ENCODE measurements at regions not wholly inside any gene's neighbourhood (a gene's known extent, or its start where the extent isn't known, plus 50 kb on each side); places are given as distances from the start of the nearest gene placed in this dataset.
"Not testable (repeated sequence)": the region's sequence is repeated elsewhere in the genome, so short reads cannot be mapped to it uniquely, and the experiment has no call there.

GRCh38 chr11:90310210-90310609 lies 87.4 kb upstream of the CHORDC1 start:
- Mint-ChIP-seq H3K9me3 (peaks cover 0 to 6% (median 0%) of the 10 kb centered on the region in 5 donors), H3K27me3 (peaks cover 0 to 2% of the 10 kb centered on the region in 2 donors)
- CTCF ChIA-PET: no interaction called here

GRCh38 chr11:90309693-90310092 lies 86.8 kb upstream of the CHORDC1 start:
- Mint-ChIP-seq H3K4me3 (no peak overlapping the region), H3K27ac (no peak overlapping the region), H3K4me1 (no peaks in the 10 kb centered on the region), H3K36me3 (no peaks in the 10 kb centered on the region), H3K27me3 (peaks cover 0 to 2% of the 10 kb centered on the region in 2 donors), H3K9me3 (peaks cover 0 to 6% (median 0%) of the 10 kb centered on the region in 5 donors)
- Histone ChIP-seq H3K9me3 (ENCODE audit: low read length) (no peaks in the 10 kb centered on the region), H3K27ac (ENCODE audit: low read depth, low read length) (no peak overlapping the region), H3K27me3 (ENCODE audit: insufficient read depth, low read length, poor library complexity, severe bottlenecking) (no peaks in the 10 kb centered on the region), H3K36me3 (ENCODE audit: insufficient read depth, low read length) (no peaks in the 10 kb centered on the region), H3K4me3 (ENCODE audit: low read length) (no peak overlapping the region), H3K4me1 (ENCODE audit: insufficient read depth, low read length) (no peaks in the 10 kb centered on the region)
- ChIA-PET CTCF (no interaction called here), POLR2A (no interaction called here)
- no peak for DNase-seq

More at GRCh38 chr11:90310210-90310609, 87.4 kb upstream of the CHORDC1 start:
- DNase-seq: no peak
- no peaks in the 10 kb centered on the region for H3K4me1 ChIP-seq (ENCODE audit: insufficient read depth, low read length)
- no peaks in the 10 kb centered on the region for H3K9me3 ChIP-seq (ENCODE audit: low read length)
- no peak overlapping the region for H3K4me3 ChIP-seq (ENCODE audit: low read length)
- H3K27ac Mint-ChIP-seq: no peak overlapping the region
- no peak overlapping the region for H3K4me3 Mint-ChIP-seq
- no peaks in the 10 kb centered on the region for H3K4me1 Mint-ChIP-seq
- no peaks in the 10 kb centered on the region for H3K27me3 ChIP-seq (ENCODE audit: insufficient read depth, low read length, poor library complexity, severe bottlenecking)
- H3K27ac ChIP-seq (ENCODE audit: low read depth, low read length): no peak overlapping the region
- H3K36me3 ChIP-seq (ENCODE audit: insufficient read depth, low read length): no peaks in the 10 kb centered on the region
- POLR2A ChIA-PET: no interaction called here
- H3K36me3 Mint-ChIP-seq: no peaks in the 10 kb centered on the region

GRCh38 chr11:90294526-90294925 lies 71.7 kb upstream of the CHORDC1 start:
- Mint-ChIP-seq H3K27me3 (peaks cover 1 to 9% of the 10 kb centered on the region in 2 donors), H3K36me3 (no peaks in the 10 kb centered on the region), H3K27ac (no peak overlapping the region), H3K9me3 (peaks cover 0 to 6% (median 0%) of the 10 kb centered on the region in 5 donors), H3K4me3 (no peak overlapping the region), H3K4me1 (no peaks in the 10 kb centered on the region)
- no peaks in the 10 kb centered on the region for H3K9me3 ChIP-seq (ENCODE audit: low read length)
- no peaks in the 10 kb centered on the region for H3K4me1 ChIP-seq (ENCODE audit: insufficient read depth, low read length)
- no peak for DNase-seq
- CTCF ChIA-PET: no interaction called here
- POLR2A ChIA-PET: no interaction called here
- no peaks in the 10 kb centered on the region for H3K36me3 ChIP-seq (ENCODE audit: insufficient read depth, low read length)
- H3K4me3 ChIP-seq (ENCODE audit: low read length): no peak overlapping the region
- H3K27ac ChIP-seq (ENCODE audit: low read depth, low read length): no peak overlapping the region
- no peaks in the 10 kb centered on the region for H3K27me3 ChIP-seq (ENCODE audit: insufficient read depth, low read length, poor library complexity, severe bottlenecking)

GRCh38 chr11:90294091-90294490 lies 71.2 kb upstream of the CHORDC1 start:
- DNase-seq: no peak
- H3K27me3 ChIP-seq (ENCODE audit: insufficient read depth, low read length, poor library complexity, severe bottlenecking): no peaks in the 10 kb centered on the region
- Mint-ChIP-seq H3K36me3 (no peaks in the 10 kb centered on the region), H3K4me3 (no peak overlapping the region), H3K27me3 (peaks cover 1 to 10% of the 10 kb centered on the region in 2 donors), H3K4me1 (no peaks in the 10 kb centered on the region), H3K9me3 (peaks cover 0 to 5% (median 0%) of the 10 kb centered on the region in 5 donors), H3K27ac (no peak overlapping the region)
- no peaks in the 10 kb centered on the region for H3K36me3 ChIP-seq (ENCODE audit: insufficient read depth, low read length)
- POLR2A ChIA-PET: no interaction called here
- H3K4me3 ChIP-seq (ENCODE audit: low read length): no peak overlapping the region
- CTCF ChIA-PET: no interaction called here
- H3K4me1 ChIP-seq (ENCODE audit: insufficient read depth, low read length): no peaks in the 10 kb centered on the region
- no peaks in the 10 kb centered on the region for H3K9me3 ChIP-seq (ENCODE audit: low read length)
- H3K27ac ChIP-seq (ENCODE audit: low read depth, low read length): no peak overlapping the region

- Mint-ChIP-seq H3K4me1 (no peaks in the 10 kb centered on the region), H3K27ac (no peak overlapping the region), H3K36me3 (no peaks in the 10 kb centered on the region), H3K27me3 (peaks cover 0 to 15% of the 10 kb centered on the region in 2 donors), H3K9me3 (peaks cover 0 to 3% (median 0%) of the 10 kb centered on the region in 5 donors), H3K4me3 (no peak overlapping the region)
- no peak for DNase-seq
- H3K4me3 ChIP-seq (ENCODE audit: low read length): no peak overlapping the region
- H3K36me3 ChIP-seq (ENCODE audit: insufficient read depth, low read length): no peaks in the 10 kb centered on the region
- no peaks in the 10 kb centered on the region for H3K4me1 ChIP-seq (ENCODE audit: insufficient read depth, low read length)
- POLR2A ChIA-PET: no interaction called here
- CTCF ChIA-PET: no interaction called here
- no peak overlapping the region for H3K27ac ChIP-seq (ENCODE audit: low read depth, low read length)
- no peaks in the 10 kb centered on the region for H3K9me3 ChIP-seq (ENCODE audit: low read length)
- no peaks in the 10 kb centered on the region for H3K27me3 ChIP-seq (ENCODE audit: insufficient read depth, low read length, poor library complexity, severe bottlenecking)
These were observed 65.5 kb upstream of the CHORDC1 start for GRCh38 chr11:90288212-90288821.

GRCh38 chr11:90286640-90287039 lies 63.8 kb upstream of the CHORDC1 start:
- H3K27ac Mint-ChIP-seq: no peak overlapping the region
- H3K36me3 Mint-ChIP-seq: no peaks in the 10 kb centered on the region
- Histone ChIP-seq H3K4me1 (ENCODE audit: insufficient read depth, low read length) (no peaks in the 10 kb centered on the region), H3K9me3 (ENCODE audit: low read length) (no peaks in the 10 kb centered on the region), H3K27me3 (ENCODE audit: insufficient read depth, low read length, poor library complexity, severe bottlenecking) (no peaks in the 10 kb centered on the region), H3K27ac (ENCODE audit: low read depth, low read length) (no peak overlapping the region), H3K36me3 (ENCODE audit: insufficient read depth, low read length) (no peaks in the 10 kb centered on the region), H3K4me3 (ENCODE audit: low read length) (no peak overlapping the region)
- H3K4me3 Mint-ChIP-seq: no peak overlapping the region
- no peak for DNase-seq
- ChIA-PET POLR2A (no interaction called here), CTCF (no interaction called here)
- H3K9me3 Mint-ChIP-seq: peaks cover 0 to 3% (median 0%) of the 10 kb centered on the region in 5 donors
- peaks cover 0 to 15% of the 10 kb centered on the region in 2 donors for H3K27me3 Mint-ChIP-seq
- no peaks in the 10 kb centered on the region for H3K4me1 Mint-ChIP-seq

GRCh38 chr11:90284171-90284570 lies 61.3 kb upstream of the CHORDC1 start:
- Mint-ChIP-seq H3K27me3 (peaks cover 7 to 10% of the 10 kb centered on the region in 2 donors), H3K9me3 (peaks cover 0 to 3% (median 0%) of the 10 kb centered on the region in 5 donors), H3K27ac (no peak overlapping the region), H3K36me3 (no peaks in the 10 kb centered on the region), H3K4me1 (no peaks in the 10 kb centered on the region), H3K4me3 (no peak overlapping the region)
- Histone ChIP-seq H3K27ac (ENCODE audit: low read depth, low read length) (no peak overlapping the region), H3K36me3 (ENCODE audit: insufficient read depth, low read length) (no peaks in the 10 kb centered on the region), H3K4me1 (ENCODE audit: insufficient read depth, low read length) (no peaks in the 10 kb centered on the region), H3K27me3 (ENCODE audit: insufficient read depth, low read length, poor library complexity, severe bottlenecking) (no peaks in the 10 kb centered on the region), H3K4me3 (ENCODE audit: low read length) (no peak overlapping the region), H3K9me3 (ENCODE audit: low read length) (no peaks in the 10 kb centered on the region)
- DNase-seq: no peak
- ChIA-PET CTCF (no interaction called here), POLR2A (no interaction called here)

GRCh38 chr11:90282551-90283071 lies 59.8 kb upstream of the CHORDC1 start:
- H3K4me1 ChIP-seq (ENCODE audit: insufficient read depth, low read length); POLR2A ChIA-PET; H3K9me3 Mint-ChIP-seq; H3K36me3 ChIP-seq (ENCODE audit: insufficient read depth, low read length); H3K27me3 ChIP-seq (ENCODE audit: insufficient read depth, low read length, poor library complexity, severe bottlenecking); H3K27ac ChIP-seq (ENCODE audit: low read depth, low read length); H3K4me3 Mint-ChIP-seq; H3K4me1 Mint-ChIP-seq; H3K4me3 ChIP-seq (ENCODE audit: low read length); CTCF ChIA-PET; H3K9me3 ChIP-seq (ENCODE audit: low read length); H3K27ac Mint-ChIP-seq; H3K36me3 Mint-ChIP-seq: not testable (repeated sequence)
- H3K27me3 Mint-ChIP-seq: peaks cover 7 to 12% of the 10 kb centered on the region in 2 donors
- DNase-seq: peak in 1 of 5 donors; percentile 27

All from CD8-positive, alpha-beta memory T cell (primary cell).